HepG2 (cell line): ENCODE measurements at regions not wholly inside any gene's neighbourhood (a gene's known extent, or its start where the extent isn't known, plus 50 kb on each side); places are given as distances from the start of the nearest gene placed in this dataset.

Experiments
- ATAC-seq: fragments of 200-7000 bp; cut with Tn5 transposase; 3 replicates; pipeline ENCODE4 v1.9.1; 2020; ENCODE audit warnings: mild to moderate bottlenecking, moderate library complexity
- BruUV-seq: library from RNA; stranded (reverse); fragments of 400-500 nt; replicated peaks from 2 replicates; lab custom pipeline; 2021; lab: Mats Ljungman, UMichigan
- CTCF ChIA-PET: fragments of 300-600 bp; formaldehyde crosslinking; extraction: SDS; loops from one replicate; lab custom pipeline; 2021; ENCODE audit warnings: low total read pairs, inconsistent platforms, low intra/inter-chr PET ratio; lab: Yijun Ruan, JAX
- POLR2A ChIA-PET: fragments of 350-600 bp; sonication (Branson Sonifier 250); formaldehyde crosslinking; loops from one replicate; lab custom pipeline; 2020; ENCODE audit warnings: antibody characterized with exemption, inconsistent platforms; lab: Yijun Ruan, JAX
- DNase-seq: peaks from one replicate; pipeline ENCODE4 v3.0.0-alpha.2; 2015; ENCODE audit warnings: low spot score
- FAIRE-seq: peaks from 3 replicates; lab custom pipeline; 2011; peaks lifted over from hg19 to GRCh38; lab: Jason Lieb, UNC
- H2AFZ ChIP-seq: one replicate; pipeline ENCODE4 v1.6.1; 2011; ENCODE audit warnings: low read length, inconsistent platforms
- H3K27ac ChIP-seq: fragments of 300-600 bp; 3 replicates; pipeline ENCODE4 v1.8.0; 2011; ENCODE audit warnings: mixed run types, mild to moderate bottlenecking, mixed read lengths, low read length, inconsistent platforms; ENCODE audit not compliant: insufficient read depth; ENCODE audit errors: extremely low read length
- H3K27me3 ChIP-seq, 2 experiments: fragments of 200-600 bp in 1 of 2; 2 replicates in 1 of 2; 3 replicates in 1 of 2; pipeline versions ENCODE4 v1.6.0 to v1.8.0; 2011; ENCODE audit warnings: low read length in 2 of 2, mild to moderate bottlenecking in 2 of 2, moderate library complexity in 2 of 2, inconsistent platforms in 1 of 2; ENCODE audit not compliant: insufficient read depth in 2 of 2, control insufficient read depth in 1 of 2
- H3K36me3 ChIP-seq, 2 experiments: fragments of 200-600 bp in 1 of 2; replicated peaks in 1 of 2; 2 replicates in 1 of 2; 3 replicates in 1 of 2; pipeline versions ENCODE4 v1.5.1 to v1.8.0; 2011; ENCODE audit warnings: low read length in 2 of 2, inconsistent platforms in 1 of 2; ENCODE audit not compliant: insufficient read depth in 2 of 2, control insufficient read depth in 1 of 2
- H3K4me1 ChIP-seq: 2 replicates; pipeline ENCODE4 v1.5.1; 2012; ENCODE audit warnings: low read length, inconsistent platforms; ENCODE audit not compliant: insufficient read depth
- H3K4me2 ChIP-seq: 2 replicates; pipeline ENCODE4 v1.6.0; 2011; ENCODE audit warnings: low read depth, low read length, inconsistent platforms
- H3K4me3 ChIP-seq, 3 experiments: fragments of 200-600 bp in 1 of 3; sonication (generic), shearing (Covaris generic) in 1 of 3; replicated peaks in 1 of 3; 2 replicates each; pipeline ENCODE4 v1.5.1; 2011 to 2016; ENCODE audit warnings: low read length in 3 of 3, inconsistent platforms in 2 of 3, low read depth in 2 of 3, mild to moderate bottlenecking in 2 of 3, control low read depth in 1 of 3, mixed read lengths in 1 of 3; ENCODE audit not compliant: insufficient read depth in 1 of 3
- H3K79me2 ChIP-seq: one replicate; pipeline ENCODE4 v1.6.1; 2011; ENCODE audit warnings: low read length, inconsistent platforms; ENCODE audit not compliant: insufficient read depth
- H3K9ac ChIP-seq: 2 replicates; pipeline ENCODE4 v1.6.0; 2011; ENCODE audit warnings: mild to moderate bottlenecking, low read depth, low read length, inconsistent platforms; ENCODE audit not compliant: insufficient read depth
- H3K9me3 ChIP-seq: 2 replicates; pipeline ENCODE4 v1.5.1; 2012; ENCODE audit warnings: mild to moderate bottlenecking, low read length
- H4K20me1 ChIP-seq: 2 replicates; pipeline ENCODE4 v1.6.0; 2011; ENCODE audit warnings: inconsistent platforms, mild to moderate bottlenecking, low read length, moderate library complexity; ENCODE audit not compliant: insufficient read depth
- CEBPB ChIP-seq: IDR thresholded peaks from 2 replicates; pipeline ENCODE4 v1.6.1; 2011; ENCODE audit warnings: low read depth, low read length, improper control_type of control experiment, borderline replicate concordance
- E2F5 ChIP-seq: sonication (generic); formaldehyde crosslinking; conservative IDR thresholded peaks from 2 replicates; pipeline ENCODE4 v1.4.0; 2020; ENCODE audit warnings: missing genetic modification reagents
- HOXA7 ChIP-seq: sonication (generic); formaldehyde crosslinking; IDR thresholded peaks from 2 replicates; pipeline ENCODE4 v1.8.1; 2022; ENCODE audit warnings: mild to moderate bottlenecking, missing genetic modification reagents, moderate library complexity
- KLF9 ChIP-seq: IDR thresholded peaks from 2 replicates; pipeline ENCODE4 v1.6.1; 2016; ENCODE audit warnings: low read depth
- PITX1 ChIP-seq: sonication (generic); formaldehyde crosslinking; IDR thresholded peaks from 2 replicates; pipeline ENCODE4 v1.5.1; 2020; ENCODE audit warnings: mild to moderate bottlenecking, missing genetic modification reagents
- RFX3 ChIP-seq: IDR thresholded peaks from 2 replicates; pipeline ENCODE4 v1.6.1; 2016; ENCODE audit warnings: missing biosample characterization, missing genetic modification reagents
- THAP11 ChIP-seq: IDR thresholded peaks from 2 replicates; pipeline ENCODE4 v1.6.1; 2016; ENCODE audit warnings: missing biosample characterization, missing genetic modification reagents
- UBTF ChIP-seq: sonication (generic); formaldehyde crosslinking; IDR thresholded peaks from 2 replicates; pipeline ENCODE4 v1.4.0; 2020; ENCODE audit warnings: mild to moderate bottlenecking, missing genetic modification reagents
- XRCC5 ChIP-seq: fragments of 200-400 bp; formaldehyde crosslinking; optimal IDR thresholded peaks from 2 replicates; pipeline ENCODE3; 2017; ENCODE audit warnings: mild to moderate bottlenecking, low read length
- ZNF143 ChIP-seq: sonication (generic); formaldehyde crosslinking; IDR thresholded peaks from 2 replicates; pipeline ENCODE4 v1.4.0; 2020; ENCODE audit warnings: missing genetic modification reagents
- ZNF256 ChIP-seq: sonication (generic); formaldehyde crosslinking; conservative IDR thresholded peaks from 2 replicates; pipeline ENCODE4 v1.4.0; 2020; ENCODE audit warnings: missing genetic modification reagents
- ZNF33B ChIP-seq: sonication (generic); formaldehyde crosslinking; IDR thresholded peaks from 2 replicates; pipeline ENCODE4 v1.5.1; 2020; ENCODE audit warnings: mild to moderate bottlenecking, missing genetic modification reagents
- ZNF431 ChIP-seq: sonication (generic); formaldehyde crosslinking; IDR thresholded peaks from 2 replicates; pipeline ENCODE4 v1.9.0; 2022; ENCODE audit warnings: missing genetic modification reagents, low read depth, mild to moderate bottlenecking, borderline replicate concordance
- ZNF543 ChIP-seq: sonication (generic); formaldehyde crosslinking; IDR thresholded peaks from 2 replicates; pipeline ENCODE4 v1.4.0; 2020; ENCODE audit warnings: mild to moderate bottlenecking, missing genetic modification reagents
- ZNF562 ChIP-seq: sonication (generic); formaldehyde crosslinking; IDR thresholded peaks from 2 replicates; pipeline ENCODE4 v1.8.0; 2022; ENCODE audit warnings: missing genetic modification reagents, borderline replicate concordance
- ZNF749 ChIP-seq: sonication (generic); formaldehyde crosslinking; IDR thresholded peaks from 2 replicates; pipeline ENCODE4 v1.8.0; 2022; ENCODE audit warnings: mild to moderate bottlenecking, missing genetic modification reagents, moderate library complexity, borderline replicate concordance
- WGBS: methylation state at CpG from one replicate; pipeline ENCODE4 v1.1.6; 2017; ENCODE audit warnings: low lambda C conversion rate; 5-methylcytosine and 5-hydroxymethylcytosine counted together
- in situ Hi-C: cut with HindIII; loops from 2 replicates; pipeline ENCODE4 v1.10.0; 2017; ENCODE audit warnings: low pct_unique_long_range_greater_than_20kb; ENCODE audit not compliant: extremely low pct_ligation_motif_present
- intact Hi-C: fragments of 100-400 bp; cut with micrococcal nuclease; formaldehyde crosslinking; loops from one replicate; pipeline ENCODE4 v1.10.0; 2022; ENCODE audit not compliant: unreplicated experiment

- ChIA-PET POLR2A (no interaction called here), CTCF (no interaction called here)
- in situ Hi-C loops (no loop called here), intact Hi-C loops (no loop called here)
- Histone ChIP-seq H3K4me2 (no peak overlapping the region), H2AFZ (no peak overlapping the region), H3K79me2 (no peaks in the 10 kb centered on the region), H4K20me1 (no peaks in the 10 kb centered on the region), H3K4me3 (no peak overlapping the region), H3K9me3 (no peaks in the 10 kb centered on the region), H3K27ac (no peak overlapping the region), H3K9ac (no peak overlapping the region), H3K27me3 (no peaks in the 10 kb centered on the region), H3K36me3 (no peaks in the 10 kb centered on the region), H3K4me1 (no peaks in the 10 kb centered on the region)
- FAIRE-seq (no peak), DNase-seq (no peak), ATAC-seq (no peak)
- no TSS peak for BruUV-seq
- TF ChIP-seq CEBPB (0 out of 2 replicates have a peak, but pooled peaks have one; percentile 45), ZNF562 (CRISPR knock-in tag) (no peak)
Measured at GRCh38 chr4:55721651-55722050, 85.6 kb upstream of the NMU start.

- no peaks in the 10 kb centered on the region for H3K4me1 ChIP-seq
- H3K27ac ChIP-seq: no peak overlapping the region
- ChIA-PET CTCF (no interaction called here), POLR2A (no interaction called here)
- ATAC-seq: no peak
- H3K4me2 ChIP-seq: no peak overlapping the region
- no peak for TF ChIP-seq UBTF (CRISPR knock-in tag)
- TF ChIP-seq PITX1 (CRISPR knock-in tag): no peak
- no peak for TF ChIP-seq RFX3 (CRISPR knock-in tag)
- no peak for TF ChIP-seq ZNF33B
- no peak for TF ChIP-seq ZNF749 (CRISPR knock-in tag)
- TF ChIP-seq E2F5 (CRISPR knock-in tag): no peak
- TF ChIP-seq HOXA7 (CRISPR knock-in tag): no peak
- TF ChIP-seq ZNF143 (CRISPR knock-in tag): no peak
- no peak for TF ChIP-seq ZNF543 (CRISPR knock-in tag)
- TF ChIP-seq ZNF256 (CRISPR knock-in tag): no peak
- TF ChIP-seq THAP11 (CRISPR knock-in tag): no peak
- no peak for TF ChIP-seq KLF9 (CRISPR knock-in tag)
- TF ChIP-seq ZNF431 (CRISPR knock-in tag): no peak
- no peak for TF ChIP-seq XRCC5
- TF ChIP-seq, all 625 proteins: peak for 0
- no peak overlapping the region for H2AFZ ChIP-seq
- no peak for FAIRE-seq
- no peak overlapping the region for H3K4me3 ChIP-seq
- BruUV-seq: no TSS peak
- no peaks in the 10 kb centered on the region for H4K20me1 ChIP-seq
- intact Hi-C loops (no loop called here), in situ Hi-C loops (no loop called here)
- 15% methylated on average over 6 of the region's 6 CpGs for WGBS
- H3K27me3 ChIP-seq: no peaks in the 10 kb centered on the region
- H3K79me2 ChIP-seq: no peaks in the 10 kb centered on the region
- H3K9me3 ChIP-seq: no peaks in the 10 kb centered on the region
- DNase-seq: no peak
- H3K36me3 ChIP-seq: no peaks in the 10 kb centered on the region
- no peak overlapping the region for H3K9ac ChIP-seq
Measured at GRCh38 chr4:55722132-55722531, 86.0 kb upstream of the NMU start.
